ENCODE measurements at regions not wholly inside any gene's neighbourhood (a gene's known extent, or its start where the extent isn't known, plus 50 kb on each side); places are given as distances from the start of the nearest gene placed in this dataset.
A peak's percentile ranks its signal among the peaks of the same experiment; 100 is the strongest.
"Not testable (repeated sequence)": the region's sequence is repeated elsewhere in the genome, so short reads cannot be mapped to it uniquely, and the experiment has no call there.

DNA sequence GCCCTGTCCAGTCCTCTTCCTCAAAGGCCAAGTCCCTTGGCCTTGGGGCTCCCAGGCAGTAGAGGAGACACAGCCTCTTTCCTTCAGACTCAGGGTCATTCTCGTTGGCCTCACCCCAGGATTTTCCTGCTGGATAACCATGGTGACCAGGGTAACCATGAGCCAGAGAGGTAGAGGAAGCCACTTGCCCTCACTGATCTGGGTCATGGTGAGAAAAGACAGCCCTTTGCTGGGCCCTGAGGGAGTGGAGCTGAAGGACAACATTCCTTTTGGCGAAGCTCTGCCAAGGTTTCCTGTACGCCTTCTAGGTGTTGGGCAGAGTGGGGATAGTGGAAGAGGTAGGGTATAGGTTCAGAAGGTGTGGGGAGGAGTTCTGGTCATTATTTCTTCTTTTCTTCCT lies 53.1 kb upstream of the WNT4 start:
- DNase-seq, result no peak

DNA sequence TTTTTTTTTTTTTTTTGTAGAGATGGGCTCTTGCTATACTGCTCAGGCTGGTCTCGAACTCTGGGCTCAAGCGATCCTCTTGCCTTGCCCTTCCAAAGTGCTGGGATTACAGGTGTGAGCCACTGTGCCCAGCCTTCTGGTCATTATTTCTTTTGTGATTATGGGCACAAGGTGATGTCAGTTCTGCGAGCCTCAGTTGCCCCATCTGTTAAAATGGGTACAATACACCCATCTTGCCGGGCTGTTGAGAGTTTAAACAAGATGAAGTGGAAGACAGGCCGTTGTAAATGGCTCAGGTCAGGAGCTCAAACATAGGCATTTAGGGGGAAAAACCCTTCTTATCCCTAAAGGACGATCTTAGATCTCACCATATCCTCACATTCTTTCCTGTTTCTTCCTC lies 53.7 kb upstream of the WNT4 start:
- DNase-seq, result no peak

DNA sequence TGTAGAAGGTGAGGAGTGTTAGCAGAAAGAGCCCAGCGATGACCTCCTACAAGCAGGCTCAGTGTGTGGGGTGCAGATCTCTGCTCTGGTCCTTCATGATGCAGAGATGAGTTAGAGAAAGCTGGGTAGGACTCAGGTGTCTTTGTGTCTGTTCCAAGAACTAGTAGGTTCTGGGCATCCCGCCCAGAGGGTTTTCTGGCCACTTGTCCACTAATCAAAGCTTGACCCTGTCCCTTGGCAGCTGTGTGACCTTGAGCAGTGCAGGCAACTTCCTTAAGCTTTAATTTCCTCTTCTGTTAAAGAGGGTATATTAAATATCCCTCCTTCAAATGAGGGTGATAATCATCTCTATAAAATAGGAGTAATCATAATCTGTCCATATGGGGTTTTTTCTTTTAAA lies 54.7 kb upstream of the WNT4 start:
- no peak for DNase-seq

DNA sequence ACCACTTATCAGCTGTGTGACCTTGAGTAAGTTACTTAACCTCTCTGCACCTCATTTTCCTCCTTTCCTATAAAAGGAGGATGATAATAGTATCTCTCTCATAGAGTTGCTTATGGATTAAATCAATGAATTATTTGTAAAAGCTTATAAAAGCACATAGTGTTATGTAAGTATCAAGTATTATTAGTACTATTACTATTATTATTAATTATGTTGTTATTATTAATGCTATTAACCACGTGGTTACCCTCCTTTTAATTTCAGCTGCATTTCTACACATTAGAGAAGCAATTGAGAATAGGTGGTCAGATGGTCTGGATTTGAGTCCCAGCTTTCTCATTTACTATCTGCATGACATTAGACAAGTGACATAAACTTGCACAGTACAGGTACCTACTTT lies 58.1 kb upstream of the WNT4 start:
- DNase-seq, result no peak

DNA sequence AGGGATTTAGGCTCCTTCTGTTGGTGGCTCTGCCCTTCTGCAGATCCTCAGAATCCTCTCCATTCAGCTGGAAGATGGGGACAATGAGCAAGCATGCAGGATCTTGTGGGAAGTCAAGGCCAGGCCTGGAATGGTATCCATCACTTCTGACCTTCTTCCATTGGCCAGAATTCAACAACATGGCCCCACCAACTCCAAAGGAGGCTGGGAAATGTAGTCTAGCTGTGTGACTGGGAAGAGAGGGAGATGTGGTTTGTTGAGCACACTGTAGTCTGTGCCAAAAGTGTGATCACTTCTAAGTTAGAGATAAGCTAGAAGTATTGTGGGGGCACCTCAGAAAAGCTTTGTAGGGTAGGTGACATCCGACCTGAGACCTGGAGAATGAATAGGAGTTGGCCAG lies 60.4 kb upstream of the WNT4 start:
- no peak for DNase-seq

DNA sequence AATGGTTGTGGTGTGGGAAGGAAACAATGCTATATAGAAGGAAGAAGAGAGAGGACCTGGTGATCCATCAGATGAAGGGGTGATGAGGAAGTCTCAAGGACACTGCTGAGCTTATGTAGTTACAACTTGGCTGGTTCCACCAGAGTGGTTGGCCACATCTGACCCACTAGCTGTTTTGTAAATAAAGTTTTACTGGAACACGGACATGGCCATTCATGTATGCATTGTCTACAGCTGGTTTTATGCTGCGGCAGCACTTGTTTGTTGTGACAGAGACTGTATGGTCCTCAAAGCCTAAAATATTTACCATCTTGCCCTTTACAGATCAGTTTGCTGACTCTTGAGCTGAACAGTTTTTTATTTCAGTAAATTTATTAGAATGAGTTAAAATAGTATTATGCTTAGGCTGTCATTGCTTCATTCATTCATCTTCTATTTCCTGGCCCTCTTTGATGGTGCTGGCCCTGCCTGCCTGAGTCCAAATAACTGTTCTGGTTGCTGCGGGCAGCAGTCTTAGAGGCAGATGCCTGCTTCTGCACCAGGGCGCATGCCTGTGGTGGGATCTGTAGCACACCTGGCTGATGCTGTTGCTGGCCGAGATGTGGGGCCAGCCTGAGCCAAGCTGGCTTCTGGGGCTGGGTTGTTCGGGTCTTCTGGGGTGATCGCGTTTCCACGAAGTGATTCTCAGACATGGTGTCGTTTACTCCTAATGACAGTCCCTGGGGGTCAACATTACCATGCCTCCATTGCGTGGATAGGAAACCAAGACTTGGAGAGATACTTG lies 61.4 kb upstream of the WNT4 start:
- no peak for DNase-seq

DNA sequence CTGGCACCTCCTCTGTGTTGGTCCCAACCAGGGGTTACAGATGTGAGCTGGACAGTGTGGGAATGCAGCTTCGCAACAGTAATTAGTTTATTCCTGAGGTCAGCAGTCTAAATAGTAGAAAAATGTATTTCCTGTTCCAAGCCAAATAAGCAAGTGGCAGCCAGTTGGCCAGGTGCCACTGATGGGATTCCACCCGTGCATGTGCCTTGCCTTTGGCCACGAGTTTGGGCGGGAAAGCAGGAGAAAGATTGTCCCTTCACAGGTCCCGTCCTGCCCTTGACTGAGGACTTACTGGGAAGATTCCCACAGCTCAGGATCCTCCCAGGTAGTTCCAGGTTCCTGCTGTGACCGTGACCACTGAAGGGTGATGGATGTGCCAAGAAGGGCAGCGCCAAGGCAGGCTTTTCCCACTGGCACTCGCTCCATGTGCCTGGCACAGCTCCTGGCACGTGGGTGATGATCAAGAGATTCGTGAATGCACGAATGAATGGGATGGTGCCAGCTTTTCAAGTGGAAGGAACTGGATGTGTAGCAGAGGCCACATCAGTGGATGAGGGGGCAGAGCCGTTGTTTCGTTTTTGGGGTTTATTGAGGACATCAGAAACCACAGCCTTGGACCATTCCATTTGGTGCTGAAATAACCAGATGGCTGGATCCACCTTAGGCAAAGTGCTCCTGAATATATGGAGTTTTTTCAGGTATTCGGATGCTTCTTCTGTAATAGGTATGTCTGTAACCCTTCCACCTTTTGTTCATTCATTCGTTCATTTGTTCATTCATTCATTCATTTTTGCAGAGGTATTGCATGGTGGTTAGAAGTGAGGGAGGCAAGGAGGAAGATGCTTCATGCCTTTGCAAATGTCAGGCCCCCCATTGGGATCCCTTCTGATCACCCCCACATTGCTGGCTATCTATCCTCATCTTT lies 62.4 kb upstream of the WNT4 start:
- DNase-seq, result no peak

DNA sequence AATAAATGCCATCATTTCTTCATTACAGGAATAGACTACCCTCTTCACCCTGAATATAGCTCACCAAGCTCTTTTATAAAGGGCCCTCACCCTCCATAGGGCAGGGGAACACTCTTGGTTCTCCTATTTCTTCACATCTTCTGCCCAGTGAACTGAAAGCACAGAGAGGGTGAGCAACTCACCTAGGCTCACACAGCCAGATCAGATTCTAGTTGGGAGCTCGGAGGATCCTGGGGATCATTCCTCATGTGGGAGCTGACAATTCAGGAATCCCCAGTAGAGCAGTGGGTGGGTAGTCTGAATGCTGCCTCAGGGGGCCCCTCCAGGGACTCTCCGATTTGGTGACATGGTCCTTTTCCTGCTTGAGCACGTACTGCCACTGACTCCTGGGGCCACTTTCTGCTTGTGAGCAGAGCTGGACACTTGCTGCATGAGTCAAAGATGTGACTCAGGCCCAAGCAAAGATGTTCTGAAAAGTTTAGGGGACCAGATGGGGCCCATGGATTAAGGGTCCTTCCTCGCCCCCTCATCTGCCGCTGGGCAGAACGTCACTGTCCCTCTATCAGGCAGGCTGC lies 63.7 kb upstream of the WNT4 start:
- no peak for DNase-seq

DNA sequence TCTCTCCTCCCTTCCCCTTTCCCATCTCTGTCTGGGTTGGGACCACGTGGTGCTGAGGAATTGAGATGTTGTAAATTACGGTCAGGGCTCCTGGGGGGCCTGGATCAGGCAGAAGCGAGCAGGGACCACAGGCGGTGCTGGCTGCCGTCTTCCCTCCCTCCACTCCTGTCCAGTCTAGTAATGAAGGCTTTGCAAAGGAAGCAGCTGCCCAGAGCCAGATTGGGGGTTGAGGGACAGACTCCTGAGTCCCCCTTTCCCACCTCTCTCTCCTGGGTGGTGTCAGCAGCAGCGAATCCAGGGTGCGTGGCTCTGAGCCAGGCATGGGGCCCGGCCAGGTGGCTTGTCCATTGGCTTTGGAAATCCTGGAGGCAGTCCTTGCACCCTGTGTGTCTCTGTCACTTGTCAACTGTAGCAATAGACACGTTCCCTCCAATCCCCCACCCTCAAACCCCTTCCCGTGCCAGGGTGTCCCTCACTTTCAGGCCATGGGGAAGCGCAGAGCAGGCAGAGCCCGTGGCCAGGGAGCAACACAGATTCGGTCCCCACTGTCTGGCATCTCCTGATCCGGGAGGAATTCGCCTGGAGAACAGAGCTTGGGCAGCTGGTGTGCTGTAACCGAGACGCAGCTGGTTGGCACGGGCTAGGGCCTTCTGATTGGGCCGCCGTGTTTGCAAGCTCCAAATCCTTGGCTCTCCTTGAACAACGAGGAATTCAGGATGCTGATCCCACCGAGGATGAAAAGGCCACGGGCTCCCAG lies 64.8 kb upstream of the WNT4 start:
- DNase-seq, result no peak

DNA sequence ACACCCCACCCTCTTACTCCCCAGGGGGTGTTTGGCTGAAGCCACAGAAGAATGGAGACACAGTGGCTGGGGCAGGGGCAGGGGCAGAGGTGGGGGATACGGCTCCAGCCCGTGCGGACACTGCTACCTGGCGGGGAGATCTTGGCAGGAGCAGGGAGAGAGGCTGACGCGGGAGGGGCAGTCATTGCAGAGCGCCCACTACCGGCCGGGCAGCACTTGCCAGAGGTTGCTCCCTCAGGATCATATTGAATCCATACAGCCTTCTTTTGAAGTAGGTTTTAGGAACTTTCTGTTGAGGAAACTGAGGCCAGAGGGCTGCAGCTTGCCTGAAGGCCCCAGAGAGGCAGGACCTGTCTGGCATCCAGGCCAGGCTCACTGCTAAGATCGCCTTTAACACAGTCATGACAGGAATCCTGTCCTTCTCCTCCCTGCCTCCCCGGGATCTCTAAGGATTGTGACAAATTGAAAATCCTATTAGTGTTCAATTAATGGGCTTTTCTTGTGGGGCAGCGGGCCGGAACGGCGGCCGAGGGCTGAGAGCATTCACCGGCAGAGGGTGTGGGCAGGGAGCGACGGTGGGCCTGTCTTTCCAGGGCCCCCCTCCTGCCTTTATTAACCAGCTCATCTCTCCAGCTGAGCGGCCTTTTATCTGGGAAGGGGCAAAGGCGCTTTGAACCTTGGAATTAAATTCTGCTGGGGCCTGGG lies 65.5 kb upstream of the WNT4 start:
- DNase-seq, result no peak

DNA sequence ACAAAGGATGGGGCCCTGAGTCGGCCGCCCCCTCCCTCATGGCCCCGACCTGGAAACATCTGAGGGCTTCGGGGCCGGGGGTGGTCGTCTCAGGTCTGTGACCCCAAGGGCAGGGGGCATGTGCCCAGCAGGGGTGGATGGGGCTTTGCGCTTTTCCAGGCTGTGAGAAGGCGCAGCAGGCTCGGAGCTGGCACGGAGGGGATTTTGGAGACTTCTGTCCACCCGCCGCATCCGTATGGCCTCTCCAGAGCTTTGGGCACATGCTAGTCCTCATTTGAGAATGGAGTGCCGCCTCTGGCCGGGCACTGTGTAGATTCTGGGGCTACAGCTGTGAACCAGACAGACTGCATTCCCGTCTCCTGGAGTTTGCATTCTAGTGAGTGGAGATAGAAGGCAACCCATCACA lies 66.1 kb upstream of the WNT4 start:
- DNase-seq, result no peak

DNA sequence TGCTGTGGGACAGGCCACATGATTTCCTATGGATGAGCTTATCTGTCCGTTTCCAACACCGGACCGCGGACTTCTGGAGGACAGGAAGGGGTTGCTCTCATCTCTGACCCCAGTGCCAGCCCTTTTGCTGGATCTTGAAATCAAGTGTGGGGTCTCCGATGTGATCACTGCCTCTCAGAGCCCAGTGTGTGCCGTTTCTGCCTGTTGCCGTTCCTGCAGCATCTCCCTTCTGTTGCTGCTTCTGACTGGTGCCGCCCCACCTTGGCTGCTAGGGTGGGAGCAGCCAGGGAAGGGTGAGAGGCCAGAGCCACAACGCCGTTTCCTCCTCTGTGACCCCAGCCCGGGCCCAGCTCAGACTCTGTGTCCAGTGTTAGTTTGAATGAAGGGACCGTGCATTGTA lies 67.3 kb upstream of the WNT4 start:
- no peak for DNase-seq

DNA sequence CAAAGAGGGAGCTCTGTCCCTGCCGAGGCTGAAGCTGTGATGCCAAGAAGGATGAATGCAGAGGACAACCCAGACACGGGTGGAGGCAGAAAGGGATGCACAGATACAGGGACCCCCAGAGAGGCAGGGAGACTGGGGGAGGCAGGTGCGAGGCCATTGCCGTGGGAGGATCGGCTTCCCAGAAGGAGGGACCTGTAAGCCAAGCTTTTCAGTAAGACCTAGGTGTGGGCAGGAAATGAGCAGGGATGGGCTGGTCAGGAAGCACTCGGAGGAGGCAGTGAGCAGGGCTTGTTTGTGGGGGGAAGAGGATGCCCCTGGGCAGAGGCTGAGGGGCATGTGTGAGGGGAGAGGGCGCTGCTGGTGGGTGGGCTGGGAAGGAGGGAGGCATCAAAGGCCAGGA lies 67.7 kb upstream of the WNT4 start:
- DNase-seq, result no peak

DNA sequence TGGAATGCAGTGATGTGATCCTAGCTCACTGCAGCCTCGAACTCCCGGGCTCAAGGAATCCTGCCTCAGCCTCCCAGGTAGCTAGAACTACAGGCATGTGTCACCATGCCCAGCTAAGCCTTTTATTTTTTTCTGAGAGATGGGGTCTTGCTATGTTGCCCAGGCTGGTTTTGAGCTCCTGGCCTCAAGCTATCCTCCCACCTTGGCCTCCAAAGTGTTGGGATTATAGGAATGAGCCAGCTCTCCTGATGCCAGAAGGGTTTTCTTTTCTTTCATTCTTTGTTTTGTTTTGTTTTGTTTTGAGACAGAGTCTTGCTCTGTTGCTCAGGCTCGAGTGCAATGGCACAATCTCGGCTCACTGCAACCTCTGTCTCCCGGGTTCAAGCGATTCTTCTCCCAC lies 68.6 kb upstream of the WNT4 start:
- DNase-seq, result not testable (repeated sequence)

DNA sequence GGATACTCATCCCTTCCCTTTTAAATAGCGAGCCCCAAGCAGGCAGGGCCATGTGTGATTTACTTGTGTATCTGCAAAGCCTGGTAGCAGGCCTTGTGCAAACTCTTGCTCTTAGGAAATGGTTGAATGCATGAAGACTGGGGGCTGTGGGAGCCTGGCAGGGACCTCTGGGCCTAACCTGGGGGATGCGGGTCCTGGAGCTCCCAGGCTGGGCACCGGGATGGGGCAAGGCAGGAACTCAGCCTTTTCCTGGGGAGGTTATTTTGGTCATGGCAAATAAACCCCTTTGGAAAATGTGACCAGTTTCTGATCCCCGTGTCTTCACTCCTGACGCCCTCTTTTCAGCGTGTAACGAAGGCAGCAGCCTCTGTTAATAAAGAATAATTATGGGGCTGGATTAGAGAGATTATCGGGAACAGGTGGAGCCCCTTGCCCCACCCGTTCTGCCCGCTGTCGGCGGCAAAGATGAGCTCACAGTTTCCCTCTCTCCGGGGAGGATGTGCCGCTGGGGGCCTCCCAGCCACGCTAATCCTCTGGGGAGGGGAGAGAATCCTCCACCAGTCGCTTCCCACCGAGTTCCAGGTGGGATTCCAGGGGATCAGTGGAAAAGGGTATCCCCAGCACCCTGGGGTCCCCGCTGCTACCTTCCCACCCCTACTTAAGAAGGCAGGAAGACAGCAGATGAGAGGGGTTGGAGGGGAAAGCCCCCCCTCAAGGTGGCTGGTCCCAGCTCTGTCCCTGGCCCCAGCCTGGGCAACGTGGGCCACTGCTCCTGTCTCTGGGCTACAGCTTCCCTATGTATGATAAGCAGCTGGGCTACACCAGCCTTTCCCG lies 69.7 kb upstream of the WNT4 start:
- no peak for DNase-seq

DNA sequence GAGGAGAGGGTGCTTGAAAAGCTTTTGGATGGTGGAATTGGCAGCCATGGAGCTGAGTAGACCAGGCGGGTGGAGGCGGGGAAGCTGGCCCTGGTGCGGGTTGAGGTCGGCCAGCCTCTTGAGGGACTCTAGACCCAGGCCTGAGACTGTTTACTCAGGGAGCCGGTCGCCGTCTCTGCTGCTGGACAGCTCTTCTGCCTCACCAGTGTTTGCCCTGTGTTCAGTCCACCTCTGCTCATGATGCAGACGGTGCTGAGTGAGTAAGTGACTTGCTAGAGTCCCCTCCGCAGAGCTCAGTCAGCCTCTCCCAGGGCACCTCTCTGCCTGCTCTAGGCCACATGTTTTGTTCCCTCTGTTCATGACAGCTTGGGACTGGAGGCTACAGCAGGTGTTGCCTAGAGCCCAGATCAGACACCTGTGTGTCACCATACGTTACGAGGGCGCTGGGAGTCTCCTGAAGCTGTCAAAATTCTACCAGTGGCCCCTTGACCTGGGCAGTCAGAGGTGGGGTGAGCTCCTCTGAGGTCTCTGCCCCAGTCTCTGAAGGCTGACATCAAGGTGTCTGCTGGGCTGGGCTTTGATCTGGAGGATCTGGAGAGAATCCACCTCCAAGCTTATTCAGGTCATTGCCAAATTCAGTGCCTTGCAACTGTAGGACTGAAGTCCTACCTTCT lies 73.5 kb upstream of the WNT4 start:
- DNase-seq, result no peak

DNA sequence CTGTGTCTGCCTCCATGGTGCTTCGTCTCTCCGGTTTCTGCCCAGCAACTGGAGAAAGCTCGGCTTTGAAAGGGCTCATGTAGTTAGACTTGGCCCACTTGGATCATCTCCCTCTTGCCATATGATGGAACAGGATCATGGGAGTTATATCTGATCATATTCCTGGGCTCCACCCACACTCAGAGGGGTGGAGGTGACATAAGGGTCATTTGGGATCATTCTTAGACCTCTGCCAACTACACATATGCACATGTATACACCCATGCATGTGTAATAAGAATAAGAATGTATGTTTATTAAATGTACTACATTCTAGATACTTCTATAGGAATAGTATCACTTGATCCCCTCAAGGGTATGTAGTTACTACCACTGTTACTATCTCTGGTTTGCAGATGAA lies 74.1 kb upstream of the WNT4 start:
- no peak for DNase-seq

DNA sequence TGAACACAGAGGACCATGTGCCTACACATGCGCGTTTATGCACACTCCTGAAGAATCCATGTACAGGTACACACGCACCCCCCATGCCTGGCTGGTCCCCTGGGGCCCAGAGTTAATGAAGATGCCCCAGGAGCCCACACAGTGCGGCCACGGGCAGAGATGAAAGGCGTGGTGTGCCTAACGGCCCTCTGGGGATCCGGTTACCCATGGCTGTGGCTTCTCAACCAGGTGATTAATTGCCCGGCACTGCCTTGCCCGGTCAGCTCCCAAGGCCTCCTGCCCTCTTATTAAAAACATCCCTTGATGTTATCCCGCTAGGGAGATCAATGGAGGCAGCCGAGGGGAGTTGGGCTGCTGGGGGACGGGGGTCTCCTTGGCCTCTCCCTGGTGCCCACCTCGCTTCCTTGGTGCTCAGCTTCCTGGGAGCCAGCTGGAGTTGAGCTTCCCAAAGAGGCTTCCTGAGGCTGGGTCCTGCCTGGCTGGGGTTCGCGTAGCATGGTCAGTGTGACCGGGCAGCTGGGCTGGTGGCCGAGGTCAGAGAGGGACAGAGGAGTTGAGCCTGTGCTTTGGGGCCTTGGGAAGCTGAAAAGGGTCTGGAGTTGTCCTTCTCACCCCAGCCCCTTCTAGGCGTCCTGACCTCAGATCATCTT lies 75.0 kb upstream of the WNT4 start:
- peak; percentile 53 for DNase-seq

DNA sequence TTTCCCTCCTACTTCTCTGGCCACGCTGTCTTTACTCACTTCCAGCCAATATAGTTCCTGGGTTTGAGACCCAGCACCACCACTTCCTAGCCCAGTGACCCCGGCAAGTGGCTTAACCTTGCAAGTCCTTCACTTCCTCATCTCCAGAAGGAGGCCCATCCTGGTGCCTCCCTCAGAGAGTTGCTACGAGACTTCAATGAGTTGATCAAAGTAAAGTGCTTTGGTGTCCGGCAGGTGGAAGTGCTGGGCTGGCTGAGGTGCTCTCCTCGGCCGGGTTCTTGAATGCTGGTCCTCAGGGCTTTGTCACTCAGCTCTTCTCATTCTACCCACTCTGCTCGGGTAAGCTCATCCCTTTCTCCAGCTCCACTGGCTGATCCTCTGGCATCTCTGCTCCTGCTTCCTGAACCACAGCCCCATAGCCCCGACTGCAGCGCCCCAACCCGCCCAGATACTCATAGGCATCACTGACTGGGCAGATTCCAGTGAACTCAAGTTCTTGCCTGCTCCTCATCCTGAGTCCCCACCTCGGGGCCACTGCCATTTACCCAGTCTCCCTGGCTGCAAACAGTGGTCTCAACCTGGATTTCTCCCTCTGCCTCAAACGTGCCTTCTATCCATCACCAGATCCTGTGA lies 75.8 kb upstream of the WNT4 start:
- no peak for DNase-seq

DNA sequence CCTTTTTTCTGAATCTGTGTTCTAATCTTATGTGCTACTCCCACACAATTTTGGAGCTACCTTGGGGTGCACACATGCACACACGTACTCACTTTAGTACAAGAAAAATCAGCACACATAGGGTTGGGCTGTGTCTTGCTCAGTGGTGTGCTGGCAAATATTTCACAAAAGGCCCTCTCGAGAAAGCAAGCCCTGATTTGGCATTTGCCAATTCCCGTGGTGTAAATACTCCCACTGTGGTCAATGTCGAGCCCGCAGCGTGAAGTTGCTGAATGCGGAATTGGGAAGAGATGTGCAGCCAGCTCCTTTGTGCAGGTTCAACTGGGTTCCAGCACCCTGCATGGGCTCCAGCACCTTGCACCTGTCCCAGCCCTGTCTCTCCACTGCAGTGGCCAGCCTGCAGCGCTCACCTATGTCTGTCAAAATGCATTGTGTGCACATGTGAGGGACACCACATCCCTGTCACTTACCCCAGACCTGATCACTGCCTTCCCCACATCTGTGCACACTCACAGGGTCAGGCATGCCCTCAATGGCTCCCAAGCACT lies 78.4 kb upstream of the WNT4 start:
- no peak for DNase-seq
